ENCODE measurements at regions not wholly inside any gene's neighbourhood (a gene's known extent, or its start where the extent isn't known, plus 50 kb on each side); places are given as distances from the start of the nearest gene placed in this dataset.

DNA sequence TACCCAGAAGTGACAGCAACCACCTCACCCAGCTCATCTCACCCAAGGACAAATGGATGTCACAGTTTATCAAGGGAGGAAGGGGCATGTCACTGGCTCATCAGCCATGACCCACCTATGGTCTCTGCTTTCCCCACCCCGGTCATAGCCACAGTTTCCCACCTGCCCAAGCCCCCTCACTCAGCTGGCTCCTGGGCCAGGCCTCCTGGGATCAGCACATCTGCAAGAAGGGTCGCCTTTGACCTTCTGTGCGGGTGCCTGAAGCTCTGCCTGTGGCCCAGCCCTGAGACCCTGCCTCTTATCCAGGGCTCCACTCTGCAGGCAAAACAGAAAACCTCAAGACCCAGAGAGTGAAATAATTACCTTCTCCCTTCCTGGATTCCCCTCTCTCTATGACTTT lies 236.4 kb downstream of the BUD13 start:
- ATAC-seq (no peak), DNase-seq (no peak)
- Mint-ChIP-seq H3K36me3 (no peaks in the 10 kb centered on the region), H3K27ac (no peak overlapping the region), H3K4me3 (no peak overlapping the region), H3K4me1 (no peaks in the 10 kb centered on the region), H3K9me3 (no peaks in the 10 kb centered on the region), H3K27me3 (ENCODE audit: low read depth in 2 of 2) (peaks cover 27 to 45% of the 10 kb centered on the region in 2 donors)
- Histone ChIP-seq H3K36me3 (ENCODE audit: control insufficient read depth, insufficient read depth, low read length) (no peaks in the 10 kb centered on the region), H3K4me1 (ENCODE audit: control insufficient read depth, insufficient read depth, low read length) (no peaks in the 10 kb centered on the region), H3K4me3 (ENCODE audit: low read length) (no peak overlapping the region), H3K27ac (ENCODE audit: low read length) (no peak overlapping the region), H3K9me3 (ENCODE audit: control insufficient read depth, insufficient read depth, low read length) (no peaks in the 10 kb centered on the region), H3K27me3 (ENCODE audit: control insufficient read depth, insufficient read depth, low read length) (no peaks in the 10 kb centered on the region)
- WGBS (ENCODE audit: insufficient coverage): 81% methylated on average over 3 of the region's 3 CpGs
- TF ChIP-seq, protein P1, sequence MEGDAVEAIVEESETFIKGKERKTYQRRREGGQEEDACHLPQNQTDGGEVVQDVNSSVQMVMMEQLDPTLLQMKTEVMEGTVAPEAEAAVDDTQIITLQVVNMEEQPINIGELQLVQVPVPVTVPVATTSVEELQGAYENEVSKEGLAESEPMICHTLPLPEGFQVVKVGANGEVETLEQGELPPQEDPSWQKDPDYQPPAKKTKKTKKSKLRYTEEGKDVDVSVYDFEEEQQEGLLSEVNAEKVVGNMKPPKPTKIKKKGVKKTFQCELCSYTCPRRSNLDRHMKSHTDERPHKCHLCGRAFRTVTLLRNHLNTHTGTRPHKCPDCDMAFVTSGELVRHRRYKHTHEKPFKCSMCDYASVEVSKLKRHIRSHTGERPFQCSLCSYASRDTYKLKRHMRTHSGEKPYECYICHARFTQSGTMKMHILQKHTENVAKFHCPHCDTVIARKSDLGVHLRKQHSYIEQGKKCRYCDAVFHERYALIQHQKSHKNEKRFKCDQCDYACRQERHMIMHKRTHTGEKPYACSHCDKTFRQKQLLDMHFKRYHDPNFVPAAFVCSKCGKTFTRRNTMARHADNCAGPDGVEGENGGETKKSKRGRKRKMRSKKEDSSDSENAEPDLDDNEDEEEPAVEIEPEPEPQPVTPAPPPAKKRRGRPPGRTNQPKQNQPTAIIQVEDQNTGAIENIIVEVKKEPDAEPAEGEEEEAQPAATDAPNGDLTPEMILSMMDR (IDR thresholded peaks at IDR 0.05): no peak
- intact Hi-C loops (cut with micrococcal nuclease): no loop called here

DNA sequence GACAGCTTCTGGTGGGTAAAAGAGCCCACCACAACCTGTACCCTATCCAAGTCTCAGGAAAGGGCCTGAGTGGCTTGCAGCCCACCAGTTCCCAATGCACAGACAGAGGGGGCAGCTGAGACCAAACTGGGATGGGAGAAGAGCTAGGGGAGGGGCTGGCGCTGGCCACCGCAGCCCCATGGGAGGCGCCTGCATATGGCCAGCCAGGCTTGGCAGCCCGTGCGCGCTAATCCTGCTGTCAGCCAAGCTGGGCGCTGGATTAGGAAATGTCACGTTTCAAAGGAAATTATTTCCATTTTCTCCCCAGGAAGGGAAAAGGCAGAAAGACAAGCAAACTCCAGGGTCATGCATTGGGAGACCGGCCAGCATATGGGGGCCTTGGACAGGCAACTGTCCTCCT lies 236.8 kb downstream of the BUD13 start:
- TF ChIP-seq, protein P1 (IDR thresholded peaks at IDR 0.05): no peak
- ATAC-seq (no peak), DNase-seq (no peak)
- H3K27me3 Mint-ChIP-seq (ENCODE audit: low read depth in 2 of 2): peaks cover 30 to 50% of the 10 kb centered on the region in 2 donors
- H3K9me3 Mint-ChIP-seq: peaks cover 0 to under 1% of the 10 kb centered on the region in 2 donors
- 84% methylated on average over 9 of the region's 9 CpGs for WGBS (ENCODE audit: insufficient coverage)
- H3K27ac ChIP-seq (ENCODE audit: low read length): no peak overlapping the region
- H3K27me3 ChIP-seq (ENCODE audit: control insufficient read depth, insufficient read depth, low read length): no peaks in the 10 kb centered on the region
- no peak overlapping the region for H3K27ac Mint-ChIP-seq
- no peaks in the 10 kb centered on the region for H3K4me1 Mint-ChIP-seq
- no peaks in the 10 kb centered on the region for H3K9me3 ChIP-seq (ENCODE audit: control insufficient read depth, insufficient read depth, low read length)
- no peaks in the 10 kb centered on the region for H3K36me3 ChIP-seq (ENCODE audit: control insufficient read depth, insufficient read depth, low read length)
- no peaks in the 10 kb centered on the region for H3K4me1 ChIP-seq (ENCODE audit: control insufficient read depth, insufficient read depth, low read length)
- no peaks in the 10 kb centered on the region for H3K36me3 Mint-ChIP-seq
- intact Hi-C loops (cut with micrococcal nuclease): no loop called here
- no peak overlapping the region for H3K4me3 Mint-ChIP-seq
- no peak overlapping the region for H3K4me3 ChIP-seq (ENCODE audit: low read length)

DNA sequence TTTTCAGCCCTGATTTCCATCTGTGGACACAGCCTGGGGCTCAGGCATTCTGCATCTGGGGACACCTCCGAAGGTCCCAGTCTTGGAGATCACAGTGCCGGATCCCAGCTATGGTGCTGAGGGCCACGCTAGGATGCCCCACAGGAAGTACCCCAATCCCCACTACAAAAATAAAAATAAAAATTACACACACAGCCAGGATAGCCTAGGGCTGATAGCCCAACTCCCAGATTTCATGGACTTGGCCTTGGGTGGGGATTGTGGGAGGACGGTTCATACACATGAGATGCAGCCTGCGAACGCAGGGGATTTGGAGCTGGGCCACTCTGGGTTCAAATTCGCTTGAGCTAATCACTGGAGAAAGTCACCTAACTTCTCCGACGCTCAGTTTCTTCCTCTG lies 237.7 kb downstream of the BUD13 start:
- no peaks in the 10 kb centered on the region for H3K27me3 ChIP-seq (ENCODE audit: control insufficient read depth, insufficient read depth, low read length)
- Mint-ChIP-seq H3K4me3 (no peak overlapping the region), H3K9me3 (peaks cover 0 to 2% of the 10 kb centered on the region in 2 donors), H3K27me3 (ENCODE audit: low read depth in 2 of 2) (peaks cover 30 to 58% of the 10 kb centered on the region in 2 donors), H3K36me3 (no peaks in the 10 kb centered on the region), H3K27ac (no peak overlapping the region), H3K4me1 (no peaks in the 10 kb centered on the region)
- H3K9me3 ChIP-seq (ENCODE audit: control insufficient read depth, insufficient read depth, low read length): peaks cover 3% of the 10 kb centered on the region
- ATAC-seq (no peak), DNase-seq (no peak)
- TF ChIP-seq, protein P1 (IDR thresholded peaks at IDR 0.05): no peak
- no peaks in the 10 kb centered on the region for H3K4me1 ChIP-seq (ENCODE audit: control insufficient read depth, insufficient read depth, low read length)
- H3K27ac ChIP-seq (ENCODE audit: low read length): no peak overlapping the region
- intact Hi-C loops (cut with micrococcal nuclease): no loop called here
- WGBS (ENCODE audit: insufficient coverage): 86% methylated on average over 9 of the region's 9 CpGs
- H3K36me3 ChIP-seq (ENCODE audit: control insufficient read depth, insufficient read depth, low read length): no peaks in the 10 kb centered on the region
- H3K4me3 ChIP-seq (ENCODE audit: low read length): no peak overlapping the region

DNA sequence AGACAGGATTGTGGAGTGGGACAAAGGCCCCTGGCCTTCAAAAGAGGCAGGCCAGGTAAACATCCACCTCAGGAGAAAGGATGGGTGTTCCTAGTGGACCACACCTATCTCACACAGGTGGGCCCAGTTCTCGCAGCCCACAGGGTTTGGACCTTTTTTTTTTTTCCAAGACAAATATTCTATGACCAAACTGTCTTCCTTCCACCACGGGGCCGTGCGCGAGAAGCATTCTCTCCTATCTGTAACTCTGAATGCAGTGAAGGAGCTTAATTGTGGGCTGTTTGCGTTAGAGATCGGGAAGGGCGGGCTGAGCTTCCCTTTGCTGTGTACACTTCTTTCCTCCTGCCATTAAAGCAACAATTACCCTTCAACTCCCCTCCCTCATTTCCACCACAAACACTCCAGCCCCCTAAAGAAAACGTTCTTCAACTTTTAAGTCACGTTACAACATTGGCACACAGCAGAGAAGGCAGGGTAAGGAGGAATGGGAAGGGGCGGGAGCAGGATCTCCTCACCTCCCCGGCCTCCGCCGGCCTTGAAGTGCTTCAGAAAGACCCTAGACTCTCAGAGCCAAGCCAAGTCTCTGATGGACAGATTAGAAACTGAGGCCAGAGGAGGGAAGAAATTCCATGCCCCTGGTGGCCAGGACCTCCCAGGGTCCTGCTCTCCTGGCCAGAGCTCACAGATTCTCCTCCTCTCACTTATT lies 238.4 kb downstream of the BUD13 start:
- Histone ChIP-seq H3K4me3 (ENCODE audit: low read length) (no peak overlapping the region), H3K4me1 (ENCODE audit: control insufficient read depth, insufficient read depth, low read length) (no peaks in the 10 kb centered on the region), H3K36me3 (ENCODE audit: control insufficient read depth, insufficient read depth, low read length) (no peaks in the 10 kb centered on the region), H3K27ac (ENCODE audit: low read length) (no peak overlapping the region), H3K9me3 (ENCODE audit: control insufficient read depth, insufficient read depth, low read length) (peaks cover 3% of the 10 kb centered on the region), H3K27me3 (ENCODE audit: control insufficient read depth, insufficient read depth, low read length) (no peaks in the 10 kb centered on the region)
- intact Hi-C loops (cut with micrococcal nuclease): no loop called here
- TF ChIP-seq, protein P1 (IDR thresholded peaks at IDR 0.05): no peak
- Mint-ChIP-seq H3K27ac (no peak overlapping the region), H3K4me3 (no peak overlapping the region), H3K36me3 (no peaks in the 10 kb centered on the region), H3K4me1 (no peaks in the 10 kb centered on the region), H3K27me3 (ENCODE audit: low read depth in 2 of 2) (peaks cover 26 to 64% of the 10 kb centered on the region in 2 donors), H3K9me3 (peaks cover 0 to 2% of the 10 kb centered on the region in 2 donors)
- ATAC-seq (no peak), DNase-seq (no peak)
- 64% methylated on average over 9 of the region's 14 CpGs for WGBS (ENCODE audit: insufficient coverage)
